Thyroid gland (tissue), 4 donors: ENCODE measurements at regions not wholly inside any gene's neighbourhood (a gene's known extent, or its start where the extent isn't known, plus 50 kb on each side); places are given as distances from the start of the nearest gene placed in this dataset.

Experiments
- CTCF ChIP-seq, 6 experiments: fragments of 200-600 bp in 3 of 6; fragments of 450-650 bp in 3 of 6; sonication (generic) in 3 of 6; IDR thresholded peaks; one replicate each; pipeline ENCODE4 v1.5.1; 2016 to 2019; ENCODE audit warnings: antibody characterized with exemption in 6 of 6, mild to moderate bottlenecking in 2 of 6, inconsistent platforms in 1 of 6, moderate library complexity in 1 of 6
- POLR2A ChIP-seq, 2 donors: fragments of 450-650 bp; IDR thresholded peaks; one replicate each; pipeline ENCODE4 v1.6.1; 2017; ENCODE audit warnings: antibody characterized with exemption in 2 of 2, mild to moderate bottlenecking in 2 of 2, moderate library complexity in 1 of 2

GRCh38 chr7:19970514-19970913 is 197.1 kb upstream of the TMEM196 start:
- TF ChIP-seq CTCF (IDR thresholded peaks at IDR 0.05) = no peak
- no peak for TF ChIP-seq POLR2A (IDR thresholded peaks at IDR 0.05)
